Loucy (cell line): ENCODE measurements at regions not wholly inside any gene's neighbourhood (a gene's known extent, or its start where the extent isn't known, plus 50 kb on each side); places are given as distances from the start of the nearest gene placed in this dataset.

Source experiments
- CTCF ChIP-seq: fragments of 200-600 bp; sonication (generic); conservative IDR thresholded peaks from 2 replicates; pipeline ENCODE4 v1.5.1; 2014; ENCODE audit warnings: mild to moderate bottlenecking, antibody characterized with exemption, low read length
- EZH2phosphoT487 ChIP-seq: fragments of 200-600 bp; IDR thresholded peaks from 2 replicates; pipeline ENCODE4 v1.6.1; 2018; ENCODE audit warnings: antibody characterized with exemption, mild to moderate bottlenecking, moderate library complexity, borderline replicate concordance

GRCh38 chr5:34548086-34548403 lies 108.1 kb upstream of the RAI14 start:
- TF ChIP-seq CTCF (no peak), EZH2phosphoT487 (no peak)
